ENCODE measurements at regions not wholly inside any gene's neighbourhood (a gene's known extent, or its start where the extent isn't known, plus 50 kb on each side); places are given as distances from the start of the nearest gene placed in this dataset.

DNA sequence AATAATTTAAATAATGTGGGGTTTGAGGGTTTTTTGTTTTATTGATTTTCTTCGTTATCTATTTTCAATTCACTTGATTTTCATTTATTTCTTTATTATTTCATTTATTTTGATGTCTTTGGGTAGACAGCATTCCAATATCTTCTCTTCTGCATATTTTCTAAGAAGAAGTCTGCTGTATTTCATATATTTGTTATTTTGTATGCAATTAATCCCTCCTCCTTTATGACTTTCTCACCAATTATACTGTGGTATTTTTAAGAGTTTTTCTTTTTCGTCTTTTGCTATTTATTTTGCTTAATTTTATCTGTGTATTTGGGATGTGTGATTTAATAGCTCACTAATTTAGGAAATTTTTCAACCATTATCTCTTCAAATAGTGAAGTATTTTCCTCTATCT lies 1444.4 kb upstream of the MIR17HG start:
- Histone ChIP-seq H3K4me3 (no peak overlapping the region), H3K4me2 (no peak overlapping the region), H3K27ac (no peak overlapping the region), H3K36me3 (no peaks in the 10 kb centered on the region), H2AFZ (replicated peaks) (no peak overlapping the region), H3K79me2 (ENCODE audit: low read depth) (no peaks in the 10 kb centered on the region), H3K9me3 (ENCODE audit: low read depth) (no peaks in the 10 kb centered on the region), H4K20me1 (ENCODE audit: low read depth) (no peaks in the 10 kb centered on the region), H3K9ac (no peak overlapping the region), H3F3A (ENCODE audit: low read depth) (no peaks in the 10 kb centered on the region), H3K27me3 (no peaks in the 10 kb centered on the region), H3K4me1 (no peaks in the 10 kb centered on the region)
- DNase-seq (ENCODE audit: low spot score): no peak
- Mint-ChIP-seq H3K27ac (no peak overlapping the region), H3K36me3 (no peaks in the 10 kb centered on the region), H3K4me3 (no peak overlapping the region), H3K27me3 (ENCODE audit: insufficient read depth, low read depth) (no peaks in the 10 kb centered on the region), H3K4me1 (no peaks in the 10 kb centered on the region), H3K9me3 (peaks cover 2% of the 10 kb centered on the region)
- TF ChIP-seq EZH2 (IDR thresholded peaks at IDR 0.05) (no peak), EZH2phosphoT487 (IDR thresholded peaks at IDR 0.05) (no peak)
- TF ChIP-seq, protein P1, sequence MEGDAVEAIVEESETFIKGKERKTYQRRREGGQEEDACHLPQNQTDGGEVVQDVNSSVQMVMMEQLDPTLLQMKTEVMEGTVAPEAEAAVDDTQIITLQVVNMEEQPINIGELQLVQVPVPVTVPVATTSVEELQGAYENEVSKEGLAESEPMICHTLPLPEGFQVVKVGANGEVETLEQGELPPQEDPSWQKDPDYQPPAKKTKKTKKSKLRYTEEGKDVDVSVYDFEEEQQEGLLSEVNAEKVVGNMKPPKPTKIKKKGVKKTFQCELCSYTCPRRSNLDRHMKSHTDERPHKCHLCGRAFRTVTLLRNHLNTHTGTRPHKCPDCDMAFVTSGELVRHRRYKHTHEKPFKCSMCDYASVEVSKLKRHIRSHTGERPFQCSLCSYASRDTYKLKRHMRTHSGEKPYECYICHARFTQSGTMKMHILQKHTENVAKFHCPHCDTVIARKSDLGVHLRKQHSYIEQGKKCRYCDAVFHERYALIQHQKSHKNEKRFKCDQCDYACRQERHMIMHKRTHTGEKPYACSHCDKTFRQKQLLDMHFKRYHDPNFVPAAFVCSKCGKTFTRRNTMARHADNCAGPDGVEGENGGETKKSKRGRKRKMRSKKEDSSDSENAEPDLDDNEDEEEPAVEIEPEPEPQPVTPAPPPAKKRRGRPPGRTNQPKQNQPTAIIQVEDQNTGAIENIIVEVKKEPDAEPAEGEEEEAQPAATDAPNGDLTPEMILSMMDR (IDR thresholded peaks at IDR 0.05): no peak

DNA sequence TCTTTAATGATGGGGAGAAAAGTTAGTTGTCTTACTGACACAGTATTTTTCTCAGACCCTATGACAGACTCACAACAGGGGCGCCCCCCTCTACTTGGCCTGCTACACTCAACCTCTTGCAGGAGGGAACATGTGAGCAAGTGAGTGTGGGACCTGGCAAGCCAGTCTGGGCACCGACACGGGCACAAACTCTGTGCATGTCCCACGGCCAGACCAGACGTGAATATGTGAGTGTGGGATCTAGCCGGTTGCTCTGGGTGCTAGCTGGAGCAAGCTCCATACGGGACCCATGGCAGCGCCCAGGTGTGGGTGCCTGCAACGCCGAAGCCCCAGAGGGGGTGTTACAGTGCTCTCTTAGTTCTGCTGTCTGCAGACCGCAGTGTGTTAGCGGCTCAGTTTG lies 1437.3 kb upstream of the MIR17HG start:
- H3K9ac ChIP-seq: no peak overlapping the region
- no peak overlapping the region for H2AFZ ChIP-seq (replicated peaks)
- Mint-ChIP-seq H3K9me3 (no peaks in the 10 kb centered on the region), H3K27me3 (ENCODE audit: insufficient read depth, low read depth) (no peaks in the 10 kb centered on the region), H3K4me1 (no peaks in the 10 kb centered on the region), H3K27ac (no peak overlapping the region), H3K4me3 (no peak overlapping the region), H3K36me3 (no peaks in the 10 kb centered on the region)
- H3K9me3 ChIP-seq (ENCODE audit: low read depth): no peaks in the 10 kb centered on the region
- H3K27me3 ChIP-seq: no peaks in the 10 kb centered on the region
- no peak overlapping the region for H3K27ac ChIP-seq
- no peaks in the 10 kb centered on the region for H3K36me3 ChIP-seq
- H3F3A ChIP-seq (ENCODE audit: low read depth): no peaks in the 10 kb centered on the region
- DNase-seq (ENCODE audit: low spot score): no peak
- H3K4me1 ChIP-seq: no peaks in the 10 kb centered on the region
- TF ChIP-seq, protein P1 (IDR thresholded peaks at IDR 0.05): no peak
- TF ChIP-seq EZH2 (IDR thresholded peaks at IDR 0.05) (no peak), EZH2phosphoT487 (IDR thresholded peaks at IDR 0.05) (no peak)
- no peak overlapping the region for H3K4me3 ChIP-seq
- H3K79me2 ChIP-seq (ENCODE audit: low read depth): no peaks in the 10 kb centered on the region
- H3K4me2 ChIP-seq: no peak overlapping the region
- no peaks in the 10 kb centered on the region for H4K20me1 ChIP-seq (ENCODE audit: low read depth)

DNA sequence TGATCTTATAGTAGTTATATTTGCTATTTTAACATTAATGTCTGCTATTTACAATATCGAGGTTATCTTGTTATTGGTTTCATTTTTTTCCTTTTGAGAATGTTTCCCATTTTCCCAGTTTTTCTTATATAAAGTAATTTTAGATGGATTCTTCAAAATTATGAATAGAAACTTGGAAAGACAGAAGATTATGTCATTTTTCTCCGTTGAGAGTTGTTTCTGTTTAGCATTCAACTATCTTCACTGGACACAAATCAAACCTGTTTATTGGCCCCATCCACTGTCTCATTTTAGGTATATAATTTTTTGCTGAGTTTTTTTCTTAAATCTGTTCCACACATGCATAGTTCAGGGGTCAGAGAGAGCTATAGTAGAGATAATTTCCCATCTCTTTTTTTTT lies 1430.9 kb upstream of the MIR17HG start:
- Histone ChIP-seq H3K4me3 (no peak overlapping the region), H3K79me2 (ENCODE audit: low read depth) (no peaks in the 10 kb centered on the region), H3K36me3 (no peaks in the 10 kb centered on the region), H2AFZ (replicated peaks) (no peak overlapping the region), H3K4me1 (no peaks in the 10 kb centered on the region), H3F3A (ENCODE audit: low read depth) (no peaks in the 10 kb centered on the region), H3K9me3 (ENCODE audit: low read depth) (no peaks in the 10 kb centered on the region), H4K20me1 (ENCODE audit: low read depth) (no peaks in the 10 kb centered on the region), H3K27ac (no peak overlapping the region), H3K9ac (no peak overlapping the region), H3K27me3 (no peaks in the 10 kb centered on the region), H3K4me2 (no peak overlapping the region)
- Mint-ChIP-seq H3K9me3 (no peaks in the 10 kb centered on the region), H3K4me3 (no peak overlapping the region), H3K27ac (no peak overlapping the region), H3K36me3 (no peaks in the 10 kb centered on the region), H3K4me1 (no peaks in the 10 kb centered on the region), H3K27me3 (ENCODE audit: insufficient read depth, low read depth) (no peaks in the 10 kb centered on the region)
- DNase-seq (ENCODE audit: low spot score): no peak
- TF ChIP-seq EZH2 (IDR thresholded peaks at IDR 0.05): no peak
- no peak for TF ChIP-seq EZH2phosphoT487 (IDR thresholded peaks at IDR 0.05)
- TF ChIP-seq, protein P1 (IDR thresholded peaks at IDR 0.05): no peak

DNA sequence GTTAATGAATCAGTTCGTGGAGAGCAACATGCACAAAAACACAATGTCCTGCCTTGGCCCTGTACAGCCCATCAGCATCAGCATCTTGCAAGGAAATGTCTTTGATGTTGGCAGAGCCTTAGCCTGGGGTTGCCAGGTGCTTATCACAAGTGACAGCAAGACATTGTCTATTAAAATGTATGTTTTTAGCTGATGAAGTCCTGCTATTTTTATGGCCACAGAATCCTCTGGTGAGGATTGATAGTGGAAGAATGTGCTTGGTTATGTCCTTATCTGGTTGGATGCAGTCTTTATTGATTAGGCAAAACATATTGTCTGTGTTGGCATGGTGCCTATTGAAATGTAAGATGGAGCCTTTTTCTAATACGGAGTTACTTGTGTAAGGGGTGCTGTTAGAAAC lies 1427.0 kb upstream of the MIR17HG start:
- H3K4me3 ChIP-seq: no peak overlapping the region
- Mint-ChIP-seq H3K27me3 (ENCODE audit: insufficient read depth, low read depth) (no peaks in the 10 kb centered on the region), H3K4me1 (no peaks in the 10 kb centered on the region), H3K4me3 (no peak overlapping the region), H3K9me3 (no peaks in the 10 kb centered on the region), H3K27ac (no peak overlapping the region), H3K36me3 (no peaks in the 10 kb centered on the region)
- H4K20me1 ChIP-seq (ENCODE audit: low read depth): no peaks in the 10 kb centered on the region
- H3K9me3 ChIP-seq (ENCODE audit: low read depth): no peaks in the 10 kb centered on the region
- no peak overlapping the region for H3K9ac ChIP-seq
- no peaks in the 10 kb centered on the region for H3F3A ChIP-seq (ENCODE audit: low read depth)
- no peak for DNase-seq (ENCODE audit: low spot score)
- TF ChIP-seq, protein P1 (IDR thresholded peaks at IDR 0.05): no peak
- TF ChIP-seq EZH2phosphoT487 (IDR thresholded peaks at IDR 0.05) (no peak), EZH2 (IDR thresholded peaks at IDR 0.05) (no peak)
- H3K79me2 ChIP-seq (ENCODE audit: low read depth): no peaks in the 10 kb centered on the region
- H3K27me3 ChIP-seq: no peaks in the 10 kb centered on the region
- no peak overlapping the region for H3K4me2 ChIP-seq
- no peak overlapping the region for H3K27ac ChIP-seq
- H2AFZ ChIP-seq (replicated peaks): no peak overlapping the region
- H3K36me3 ChIP-seq: no peaks in the 10 kb centered on the region
- H3K4me1 ChIP-seq: no peaks in the 10 kb centered on the region

All from neural progenitor cell (in vitro differentiated cells).